ENCODE measurements at regions not wholly inside any gene's neighbourhood (a gene's known extent, or its start where the extent isn't known, plus 50 kb on each side); places are given as distances from the start of the nearest gene placed in this dataset.

GRCh38 chr2:60693551-60693950, 62.5 kb upstream of the PAPOLG start:
- no peaks in the 10 kb centered on the region for H3K79me1 ChIP-seq (ENCODE audit: low read depth, low read length)
- H3K4ac ChIP-seq (ENCODE audit: low read length) = no peak overlapping the region
- no peak overlapping the region for H4K8ac ChIP-seq (ENCODE audit: low read depth, low read length)
- no peak overlapping the region for H2AFZ ChIP-seq (ENCODE audit: low read length)
- no peak overlapping the region for H2BK12ac ChIP-seq (ENCODE audit: low read length)
- H3K18ac ChIP-seq (ENCODE audit: low read length) = no peak overlapping the region
- H3K36me3 ChIP-seq (replicated peaks in 1 of 2; ENCODE audit: control insufficient read depth in 2 of 2, insufficient read depth in 2 of 2, low read length in 2 of 2) = no peaks in the 10 kb centered on the region
- H3K4me1 ChIP-seq (ENCODE audit: control insufficient read depth in 2 of 2, insufficient read depth in 1 of 2, low read depth in 1 of 2, low read length in 2 of 2) = no peaks in the 10 kb centered on the region
- DNase-seq (ENCODE audit: low spot score) = no peak
- H3K9ac ChIP-seq (ENCODE audit: low read depth, low read length, poor library complexity) = no peak overlapping the region
- H3K27ac ChIP-seq (replicated peaks; ENCODE audit: low read length) = no peak overlapping the region
- no peak overlapping the region for H2BK15ac ChIP-seq (ENCODE audit: low read length)
- H4K91ac ChIP-seq (ENCODE audit: low read depth, low read length, poor library complexity) = no peak overlapping the region
- no peak overlapping the region for H3K23ac ChIP-seq (ENCODE audit: low read depth, low read length, poor library complexity)
- H3K4me2 ChIP-seq (ENCODE audit: insufficient read depth, low read length, poor library complexity, severe bottlenecking) = no peak overlapping the region
- no peaks in the 10 kb centered on the region for H3K27me3 ChIP-seq (ENCODE audit: control insufficient read depth in 3 of 3, insufficient read depth in 3 of 3, low read depth in 1 of 3, low read length in 3 of 3)
- H3K9me3 ChIP-seq (replicated peaks in 1 of 2; ENCODE audit: control insufficient read depth in 2 of 2, insufficient read depth in 1 of 2, low read depth in 1 of 2, low read length in 2 of 2) = no peaks in the 10 kb centered on the region
- no peak overlapping the region for H2BK120ac ChIP-seq (ENCODE audit: low read depth, low read length)
- H3K4me3 ChIP-seq (ENCODE audit: low read length in 2 of 2) = no peak overlapping the region
- H2AK5ac ChIP-seq (ENCODE audit: low read depth, low read length) = no peak overlapping the region
- no CpG with 5 or more reads among the region's 3 CpGs for WGBS, 2 donors (ENCODE audit: extremely low coverage in 2 of 2, insufficient read length in 2 of 2, insufficient replicate concordance in 1 of 2)
- H2BK5ac ChIP-seq (ENCODE audit: low read length) = no peak overlapping the region
- H3K14ac ChIP-seq (ENCODE audit: low read length) = no peak overlapping the region

- no peak overlapping the region for H2BK5ac ChIP-seq (ENCODE audit: low read length)
- no peak overlapping the region for H2AK5ac ChIP-seq (ENCODE audit: low read depth, low read length)
- WGBS, 2 donors (ENCODE audit: extremely low coverage in 2 of 2, insufficient read length in 2 of 2, insufficient replicate concordance in 1 of 2) = no CpG with 5 or more reads among the region's 4 CpGs
- no peak overlapping the region for H3K4me3 ChIP-seq (ENCODE audit: low read length in 2 of 2)
- no peak overlapping the region for H3K9ac ChIP-seq (ENCODE audit: low read depth, low read length, poor library complexity)
- no peak overlapping the region for H2BK15ac ChIP-seq (ENCODE audit: low read length)
- H3K14ac ChIP-seq (ENCODE audit: low read length) = no peak overlapping the region
- no peaks in the 10 kb centered on the region for H3K27me3 ChIP-seq (ENCODE audit: control insufficient read depth in 3 of 3, insufficient read depth in 3 of 3, low read depth in 1 of 3, low read length in 3 of 3)
- no peak overlapping the region for H3K27ac ChIP-seq (replicated peaks; ENCODE audit: low read length)
- no peaks in the 10 kb centered on the region for H3K36me3 ChIP-seq (replicated peaks in 1 of 2; ENCODE audit: control insufficient read depth in 2 of 2, insufficient read depth in 2 of 2, low read length in 2 of 2)
- no peak overlapping the region for H3K23ac ChIP-seq (ENCODE audit: low read depth, low read length, poor library complexity)
- H2BK120ac ChIP-seq (ENCODE audit: low read depth, low read length) = no peak overlapping the region
- no peaks in the 10 kb centered on the region for H3K79me1 ChIP-seq (ENCODE audit: low read depth, low read length)
- H3K4me1 ChIP-seq (ENCODE audit: control insufficient read depth in 2 of 2, insufficient read depth in 1 of 2, low read depth in 1 of 2, low read length in 2 of 2) = no peaks in the 10 kb centered on the region
- no peaks in the 10 kb centered on the region for H3K9me3 ChIP-seq (replicated peaks in 1 of 2; ENCODE audit: control insufficient read depth in 2 of 2, insufficient read depth in 1 of 2, low read depth in 1 of 2, low read length in 2 of 2)
- no peak overlapping the region for H4K8ac ChIP-seq (ENCODE audit: low read depth, low read length)
- H2AFZ ChIP-seq (ENCODE audit: low read length) = no peak overlapping the region
- H2BK12ac ChIP-seq (ENCODE audit: low read length) = no peak overlapping the region
- no peak overlapping the region for H3K18ac ChIP-seq (ENCODE audit: low read length)
- no peak overlapping the region for H3K4me2 ChIP-seq (ENCODE audit: insufficient read depth, low read length, poor library complexity, severe bottlenecking)
- DNase-seq (ENCODE audit: low spot score) = no peak
- no peak overlapping the region for H4K91ac ChIP-seq (ENCODE audit: low read depth, low read length, poor library complexity)
- no peak overlapping the region for H3K4ac ChIP-seq (ENCODE audit: low read length)
Measured at GRCh38 chr2:60695793-60696192, 60.3 kb upstream of the PAPOLG start.

DNA sequence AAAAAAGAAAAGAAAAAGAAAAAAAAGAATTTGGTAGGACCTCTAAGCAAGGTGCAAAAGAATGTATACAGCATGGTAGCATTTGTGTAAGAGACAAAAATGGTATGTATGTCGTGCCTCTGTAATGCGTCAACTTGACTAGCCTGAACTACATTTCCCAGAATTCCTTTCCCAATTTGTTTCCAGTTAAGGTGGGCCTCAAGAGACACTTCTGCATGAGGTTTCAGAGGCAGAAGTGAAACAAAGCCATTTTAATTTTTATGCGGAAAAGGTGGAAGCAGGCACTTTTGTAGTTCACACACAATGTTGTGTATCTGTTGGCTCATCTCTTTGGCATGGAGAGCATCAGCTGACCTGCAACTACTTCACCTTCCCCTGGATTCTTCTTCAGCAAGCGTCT, 56.5 kb upstream of the PAPOLG start:
- no peak overlapping the region for H3K23ac ChIP-seq (ENCODE audit: low read depth, low read length, poor library complexity)
- DNase-seq (ENCODE audit: low spot score) = no peak
- H3K79me1 ChIP-seq (ENCODE audit: low read depth, low read length) = no peaks in the 10 kb centered on the region
- H3K14ac ChIP-seq (ENCODE audit: low read length) = no peak overlapping the region
- H3K36me3 ChIP-seq (replicated peaks in 1 of 2; ENCODE audit: control insufficient read depth in 2 of 2, insufficient read depth in 2 of 2, low read length in 2 of 2) = no peaks in the 10 kb centered on the region
- H2BK12ac ChIP-seq (ENCODE audit: low read length) = no peak overlapping the region
- H4K91ac ChIP-seq (ENCODE audit: low read depth, low read length, poor library complexity) = no peak overlapping the region
- H2AFZ ChIP-seq (ENCODE audit: low read length) = no peak overlapping the region
- no peak overlapping the region for H3K27ac ChIP-seq (replicated peaks; ENCODE audit: low read length)
- no peak overlapping the region for H2BK5ac ChIP-seq (ENCODE audit: low read length)
- no peak overlapping the region for H4K8ac ChIP-seq (ENCODE audit: low read depth, low read length)
- H2AK5ac ChIP-seq (ENCODE audit: low read depth, low read length) = no peak overlapping the region
- H3K4me1 ChIP-seq (ENCODE audit: control insufficient read depth in 2 of 2, insufficient read depth in 1 of 2, low read depth in 1 of 2, low read length in 2 of 2) = no peaks in the 10 kb centered on the region
- no peak overlapping the region for H3K4me2 ChIP-seq (ENCODE audit: insufficient read depth, low read length, poor library complexity, severe bottlenecking)
- no peak overlapping the region for H3K18ac ChIP-seq (ENCODE audit: low read length)
- no peak overlapping the region for H3K9ac ChIP-seq (ENCODE audit: low read depth, low read length, poor library complexity)
- H3K4me3 ChIP-seq (ENCODE audit: low read length in 2 of 2) = no peak overlapping the region
- H3K27me3 ChIP-seq (ENCODE audit: control insufficient read depth in 3 of 3, insufficient read depth in 3 of 3, low read depth in 1 of 3, low read length in 3 of 3) = no peaks in the 10 kb centered on the region
- no peak overlapping the region for H2BK15ac ChIP-seq (ENCODE audit: low read length)
- H3K9me3 ChIP-seq (replicated peaks in 1 of 2; ENCODE audit: control insufficient read depth in 2 of 2, insufficient read depth in 1 of 2, low read depth in 1 of 2, low read length in 2 of 2) = no peaks in the 10 kb centered on the region
- no peak overlapping the region for H2BK120ac ChIP-seq (ENCODE audit: low read depth, low read length)
- no peak overlapping the region for H3K4ac ChIP-seq (ENCODE audit: low read length)
- WGBS, 2 donors (ENCODE audit: extremely low coverage in 2 of 2, insufficient read length in 2 of 2, insufficient replicate concordance in 1 of 2) = no CpG with 5 or more reads among the region's 4 CpGs

- H3K9ac ChIP-seq (ENCODE audit: low read depth, low read length, poor library complexity) = no peak overlapping the region
- no CpG with 5 or more reads among the region's 4 CpGs for WGBS, 2 donors (ENCODE audit: extremely low coverage in 2 of 2, insufficient read length in 2 of 2, insufficient replicate concordance in 1 of 2)
- H3K23ac ChIP-seq (ENCODE audit: low read depth, low read length, poor library complexity) = no peak overlapping the region
- H3K27me3 ChIP-seq (ENCODE audit: control insufficient read depth in 3 of 3, insufficient read depth in 3 of 3, low read depth in 1 of 3, low read length in 3 of 3) = no peaks in the 10 kb centered on the region
- H4K91ac ChIP-seq (ENCODE audit: low read depth, low read length, poor library complexity) = no peak overlapping the region
- H3K4me2 ChIP-seq (ENCODE audit: insufficient read depth, low read length, poor library complexity, severe bottlenecking) = no peak overlapping the region
- no peak overlapping the region for H3K4ac ChIP-seq (ENCODE audit: low read length)
- H3K14ac ChIP-seq (ENCODE audit: low read length) = no peak overlapping the region
- no peak overlapping the region for H2AK5ac ChIP-seq (ENCODE audit: low read depth, low read length)
- no peak overlapping the region for H2BK5ac ChIP-seq (ENCODE audit: low read length)
- H3K4me1 ChIP-seq (ENCODE audit: control insufficient read depth in 2 of 2, insufficient read depth in 1 of 2, low read depth in 1 of 2, low read length in 2 of 2) = no peaks in the 10 kb centered on the region
- DNase-seq (ENCODE audit: low spot score) = no peak
- H3K36me3 ChIP-seq (replicated peaks in 1 of 2; ENCODE audit: control insufficient read depth in 2 of 2, insufficient read depth in 2 of 2, low read length in 2 of 2) = no peaks in the 10 kb centered on the region
- H3K27ac ChIP-seq (replicated peaks; ENCODE audit: low read length) = no peak overlapping the region
- no peak overlapping the region for H2AFZ ChIP-seq (ENCODE audit: low read length)
- H3K79me1 ChIP-seq (ENCODE audit: low read depth, low read length) = no peaks in the 10 kb centered on the region
- H2BK120ac ChIP-seq (ENCODE audit: low read depth, low read length) = no peak overlapping the region
- no peak overlapping the region for H2BK15ac ChIP-seq (ENCODE audit: low read length)
- H3K4me3 ChIP-seq (ENCODE audit: low read length in 2 of 2) = no peak overlapping the region
- H3K9me3 ChIP-seq (replicated peaks in 1 of 2; ENCODE audit: control insufficient read depth in 2 of 2, insufficient read depth in 1 of 2, low read depth in 1 of 2, low read length in 2 of 2) = no peaks in the 10 kb centered on the region
- no peak overlapping the region for H2BK12ac ChIP-seq (ENCODE audit: low read length)
- H4K8ac ChIP-seq (ENCODE audit: low read depth, low read length) = no peak overlapping the region
- H3K18ac ChIP-seq (ENCODE audit: low read length) = no peak overlapping the region
Measured at GRCh38 chr2:60706021-60706420, 50.0 kb upstream of the PAPOLG start.

Data from neuronal stem cell (in vitro differentiated cells).